H1 (cell line): ENCODE measurements at regions not wholly inside any gene's neighbourhood (a gene's known extent, or its start where the extent isn't known, plus 50 kb on each side); places are given as distances from the start of the nearest gene placed in this dataset.

Source experiments
- CTCF ChIA-PET: fragments of 300-600 bp; sonication (Branson Sonifier 250); formaldehyde crosslinking; loops from one replicate; lab custom pipeline; 2021; ENCODE audit not compliant: partially characterized antibody; lab: Charles Lee
- POLR2A ChIA-PET: fragments of 300-600 bp; sonication (Branson Sonifier 250); formaldehyde crosslinking; loops from one replicate; lab custom pipeline; 2021; ENCODE audit warnings: inconsistent platforms; ENCODE audit not compliant: partially characterized antibody; lab: Charles Lee
- DNase-seq, 2 experiments: peaks; one replicate each; pipeline versions ENCODE4 v3.0.0 to v3.0.0-alpha.2; 2010 to 2022; ENCODE audit warnings: low spot score in 2 of 2, low read depth in 1 of 2, mixed read lengths in 1 of 2
- FAIRE-seq: peaks from 2 replicates; lab custom pipeline; 2011; peaks lifted over from hg19 to GRCh38; lab: Jason Lieb, UNC
- H2AFZ ChIP-seq: 2 replicates; pipeline ENCODE4 v1.8.1; 2012; ENCODE audit warnings: low read length, inconsistent platforms
- H2AK5ac ChIP-seq: 2 replicates; pipeline ENCODE4 v1.6.1; 2013; ENCODE audit warnings: low read depth, low read length
- H2BK120ac ChIP-seq: replicated peaks from 2 replicates; pipeline ENCODE3; 2013; ENCODE audit warnings: low read depth, low read length, inconsistent platforms
- H2BK12ac ChIP-seq: 2 replicates; pipeline ENCODE4 v1.6.1; 2013; ENCODE audit warnings: low read depth, low read length
- H2BK15ac ChIP-seq: 2 replicates; pipeline ENCODE4 v1.6.1; 2013; ENCODE audit warnings: low read length
- H2BK20ac ChIP-seq: 2 replicates; pipeline ENCODE4 v1.6.1; 2013; ENCODE audit warnings: low read length
- H2BK5ac ChIP-seq: 2 replicates; pipeline ENCODE4 v1.6.1; 2013; ENCODE audit warnings: low read depth, low read length
- H3K14ac ChIP-seq: 2 replicates; pipeline ENCODE4 v1.6.1; 2013; ENCODE audit warnings: inconsistent platforms; ENCODE audit not compliant: insufficient read length
- H3K18ac ChIP-seq: 2 replicates; pipeline ENCODE4 v1.6.1; 2013; ENCODE audit warnings: low read length; ENCODE audit errors: extremely low read depth
- H3K23ac ChIP-seq: 2 replicates; pipeline ENCODE4 v1.6.1; 2013; ENCODE audit warnings: inconsistent platforms; ENCODE audit not compliant: insufficient read length
- H3K23me2 ChIP-seq: 2 replicates; pipeline ENCODE4 v1.6.1; 2013; ENCODE audit warnings: low read depth, low read length
- H3K27ac ChIP-seq: 2 replicates; pipeline ENCODE4 v1.6.1; 2011; ENCODE audit warnings: low read depth, low read length, inconsistent platforms
- H3K27me3 ChIP-seq, 4 experiments: replicated peaks in 1 of 4; 1 replicate in 1 of 4; 2 replicates in 3 of 4; pipeline versions ENCODE4 v1.6.1 to v1.8.1; 2011 to 2013; ENCODE audit warnings: low read length in 3 of 4, mild to moderate bottlenecking in 3 of 4, inconsistent platforms in 2 of 4, mixed read lengths in 2 of 4, moderate library complexity in 1 of 4; ENCODE audit not compliant: control insufficient read depth in 3 of 4, insufficient read depth in 3 of 4; ENCODE audit errors: extremely low read depth in 1 of 4
- H3K36me3 ChIP-seq, 4 experiments: 2 replicates each; pipeline versions ENCODE4 v1.6.1 to v1.8.1; 2011 to 2013; ENCODE audit warnings: mild to moderate bottlenecking in 4 of 4, low read length in 3 of 4, moderate library complexity in 2 of 4, control low read depth in 1 of 4, inconsistent platforms in 1 of 4; ENCODE audit not compliant: insufficient read depth in 4 of 4, control insufficient read depth in 2 of 4
- H3K4ac ChIP-seq: replicated peaks from 2 replicates; pipeline ENCODE3; 2013; ENCODE audit warnings: low read length, low read depth, mixed read lengths, inconsistent platforms; ENCODE audit not compliant: insufficient read length
- H3K4me1 ChIP-seq, 4 experiments: replicated peaks in 1 of 4; 1 replicate in 1 of 4; 2 replicates in 3 of 4; pipeline versions ENCODE4 v1.6.1 to v1.8.1; 2011 to 2013; ENCODE audit warnings: low read length in 3 of 4, inconsistent platforms in 2 of 4, mixed read lengths in 1 of 4; ENCODE audit not compliant: insufficient read depth in 4 of 4, control insufficient read depth in 3 of 4
- H3K4me2 ChIP-seq, 2 experiments: 2 replicates each; pipeline versions ENCODE4 v1.6.1 to v1.8.1; 2011 to 2013; ENCODE audit warnings: low read depth in 2 of 2, low read length in 2 of 2, control low read depth in 1 of 2, inconsistent platforms in 1 of 2, mild to moderate bottlenecking in 1 of 2; ENCODE audit not compliant: insufficient read depth in 1 of 2
- H3K4me3 ChIP-seq, 4 experiments: fragments of 200-600, 300-600 bp in 1 of 4; sonication (generic), shearing (Covaris generic), sonication (Bioruptor Twin) in 1 of 4; 2 replicates each; pipeline versions ENCODE4 v1.5.1 to v1.8.1; 2011 to 2016; ENCODE audit warnings: low read length in 4 of 4, low read depth in 3 of 4, control low read depth in 2 of 4, inconsistent platforms in 2 of 4, mild to moderate bottlenecking in 2 of 4, mixed read lengths in 1 of 4, moderate library complexity in 1 of 4; ENCODE audit not compliant: insufficient read depth in 2 of 4; ENCODE audit errors: extremely low read depth in 1 of 4
- H3K56ac ChIP-seq: replicated peaks from 2 replicates; pipeline ENCODE3; 2013; ENCODE audit warnings: low read depth, mild to moderate bottlenecking, mixed read lengths, low read length, inconsistent platforms; ENCODE audit not compliant: insufficient read length
- H3K79me1 ChIP-seq: 2 replicates; pipeline ENCODE4 v1.6.1; 2013; ENCODE audit warnings: low read depth, low read length, control low read depth
- H3K79me2 ChIP-seq, 2 experiments: 2 replicates each; pipeline versions ENCODE4 v1.6.1 to v1.8.1; 2012 to 2013; ENCODE audit warnings: low read length in 2 of 2, mild to moderate bottlenecking in 2 of 2, inconsistent platforms in 1 of 2; ENCODE audit not compliant: insufficient read depth in 2 of 2, control insufficient read depth in 1 of 2
- H3K9ac ChIP-seq, 4 experiments: replicated peaks in 1 of 4; 1 replicate in 1 of 4; 2 replicates in 3 of 4; pipeline versions ENCODE4 v1.6.1 to v1.8.1; 2011 to 2013; ENCODE audit warnings: low read depth in 3 of 4, low read length in 3 of 4, control low read depth in 2 of 4, mild to moderate bottlenecking in 2 of 4, moderate library complexity in 2 of 4, inconsistent platforms in 1 of 4; ENCODE audit errors: extremely low read depth in 1 of 4
- H3K9me3 ChIP-seq, 2 experiments: 2 replicates each; pipeline versions ENCODE4 v1.6.1 to v1.8.1; 2012 to 2013; ENCODE audit warnings: mild to moderate bottlenecking in 2 of 2, moderate library complexity in 2 of 2, control low read depth in 1 of 2, inconsistent platforms in 1 of 2, low read depth in 1 of 2, low read length in 1 of 2, mixed read lengths in 1 of 2; ENCODE audit not compliant: insufficient read depth in 2 of 2
- H4K20me1 ChIP-seq, 2 experiments: replicated peaks in 1 of 2; 2 replicates each; pipeline versions ENCODE3 to v1.8.1; 2011 to 2013; ENCODE audit warnings: inconsistent platforms in 2 of 2, low read length in 2 of 2, mild to moderate bottlenecking in 1 of 2; ENCODE audit not compliant: insufficient read depth in 2 of 2, control insufficient read depth in 1 of 2
- H4K5ac ChIP-seq: 2 replicates; pipeline ENCODE4 v1.6.1; 2013; ENCODE audit warnings: low read length, low read depth, mixed read lengths, inconsistent platforms; ENCODE audit not compliant: insufficient read length
- H4K8ac ChIP-seq: 2 replicates; pipeline ENCODE4 v1.8.0; 2013; ENCODE audit warnings: mild to moderate bottlenecking, moderate library complexity, low read length, inconsistent platforms; ENCODE audit not compliant: insufficient read depth; ENCODE audit errors: extremely low read depth
- H4K91ac ChIP-seq: replicated peaks from 2 replicates; pipeline ENCODE3; 2013; ENCODE audit warnings: low read length, mixed read lengths, inconsistent platforms; ENCODE audit not compliant: insufficient read length
- ASH2L ChIP-seq: fragments of 200-600, 300-600 bp; sonication (generic); IDR thresholded peaks from one replicate; pipeline ENCODE4 v1.7.1; 2017; ENCODE audit warnings: low read length
- CBX5 ChIP-seq: fragments of 300-800, 300-1000 bp; sonication (generic); IDR thresholded peaks from 2 replicates; pipeline ENCODE4 v1.7.1; 2016; ENCODE audit warnings: antibody characterized with exemption, low read length, low read depth
- CBX8 ChIP-seq: fragments of 300-800, 300-1000 bp; sonication (generic); IDR thresholded peaks from 2 replicates; pipeline ENCODE4 v1.7.1; 2016; ENCODE audit warnings: low read depth, low read length, borderline replicate concordance
- EP300 ChIP-seq, 2 experiments: IDR thresholded peaks; 1 replicate in 1 of 2; 2 replicates in 1 of 2; pipeline ENCODE4 v1.6.1; 2011 to 2012; ENCODE audit warnings: low read depth in 2 of 2, low read length in 2 of 2, mild to moderate bottlenecking in 2 of 2, borderline replicate concordance in 1 of 2, inconsistent platforms in 1 of 2, moderate library complexity in 1 of 2
- GTF2F1 ChIP-seq: IDR thresholded peaks from 2 replicates; pipeline ENCODE4 v1.6.1; 2012; ENCODE audit warnings: low read depth, low read length, improper control_type of control experiment, borderline replicate concordance
- KDM1A ChIP-seq: fragments of 200-600, 300-600 bp; sonication (generic); IDR thresholded peaks from 2 replicates; pipeline ENCODE4 v1.7.1; 2016; ENCODE audit warnings: mild to moderate bottlenecking, low read length, borderline replicate concordance
- POLR2AphosphoS5 ChIP-seq: IDR thresholded peaks from 2 replicates; pipeline ENCODE4 v1.6.1; 2011; ENCODE audit warnings: low read depth, low read length
- RAD21 ChIP-seq, 2 experiments: IDR thresholded peaks in 1 of 2; conservative IDR thresholded peaks in 1 of 2; 2 replicates each; pipeline ENCODE4 v1.6.1; 2011; ENCODE audit warnings: low read depth in 2 of 2, low read length in 2 of 2, improper control_type of control experiment in 1 of 2, inconsistent platforms in 1 of 2, mild to moderate bottlenecking in 1 of 2, moderate library complexity in 1 of 2
- SIN3A ChIP-seq, 2 experiments: IDR thresholded peaks in 1 of 2; conservative IDR thresholded peaks in 1 of 2; 2 replicates each; pipeline ENCODE4 v1.6.1; 2011 to 2012; ENCODE audit warnings: low read length in 2 of 2, improper control_type of control experiment in 1 of 2, low read depth in 1 of 2, mild to moderate bottlenecking in 1 of 2
- SP2 ChIP-seq: IDR thresholded peaks from 2 replicates; pipeline ENCODE4 v1.6.1; 2012; ENCODE audit warnings: mild to moderate bottlenecking, low read length, inconsistent platforms
- SP4 ChIP-seq: IDR thresholded peaks from 2 replicates; pipeline ENCODE4 v1.6.1; 2012; ENCODE audit warnings: low read length, inconsistent platforms
- SRF ChIP-seq: IDR thresholded peaks from 2 replicates; pipeline ENCODE4 v1.6.1; 2011; ENCODE audit warnings: mild to moderate bottlenecking, low read depth, low read length, moderate library complexity
- TBP ChIP-seq: IDR thresholded peaks from 2 replicates; pipeline ENCODE4 v1.6.1; 2011; ENCODE audit warnings: low read depth, low read length, improper control_type of control experiment
- YY1 ChIP-seq: IDR thresholded peaks from 2 replicates; pipeline ENCODE4 v1.6.1; 2011; ENCODE audit warnings: low read depth, mild to moderate bottlenecking, low read length
- ZNF274 ChIP-seq: IDR thresholded peaks from 2 replicates; pipeline ENCODE4 v1.7.0; 2012; ENCODE audit warnings: low read length, borderline replicate concordance; ENCODE audit errors: extremely low read depth
- TF ChIP-seq, protein P1 (sequence below): IDR thresholded peaks from 2 replicates; pipeline ENCODE4 v1.6.1; 2011; ENCODE audit warnings: low read depth, mild to moderate bottlenecking, low read length; ENCODE audit not compliant: insufficient read depth

GRCh38 chr9:115882911-115883310, 270.7 kb upstream of the PAPPA start:
- 0 out of 2 replicates have a peak overlapping the region, but pooled peaks have one; percentile 15 for H2AFZ ChIP-seq
- no peaks in the 10 kb centered on the region for H3K36me3 ChIP-seq
- no peak overlapping the region for H2BK12ac ChIP-seq
- no peaks in the 10 kb centered on the region for H3K27me3 ChIP-seq
- H3K9ac ChIP-seq: no peak overlapping the region
- no peak overlapping the region for H3K4me2 ChIP-seq
- no peak overlapping the region for H2AK5ac ChIP-seq
- H3K23ac ChIP-seq: no peak overlapping the region
- no peak overlapping the region for H4K91ac ChIP-seq
- no peaks in the 10 kb centered on the region for H3K79me2 ChIP-seq
- no peak overlapping the region for H3K56ac ChIP-seq
- no peak overlapping the region for H4K5ac ChIP-seq
- no peak overlapping the region for H4K8ac ChIP-seq
- H3K23me2 ChIP-seq: no peaks in the 10 kb centered on the region
- no peak for FAIRE-seq
- H3K14ac ChIP-seq: no peak overlapping the region
- ChIA-PET POLR2A (no interaction called here), CTCF (interaction anchor here (0.7 to 2.9 kb wide), 26 partner anchors 9 to 775 kb away, joined by 3 to 17 read pairs (median 4); no protein-coding TSS in a partner anchor)
- no peaks in the 10 kb centered on the region for H3K79me1 ChIP-seq
- H2BK15ac ChIP-seq: no peak overlapping the region
- no peak overlapping the region for H3K4me3 ChIP-seq
- DNase-seq: no peak
- no peak overlapping the region for H2BK20ac ChIP-seq
- H3K4me1 ChIP-seq: no peaks in the 10 kb centered on the region
- no peak overlapping the region for H3K4ac ChIP-seq
- no peak overlapping the region for H3K27ac ChIP-seq
- H2BK120ac ChIP-seq: no peak overlapping the region
- H4K20me1 ChIP-seq: no peaks in the 10 kb centered on the region
- no peaks in the 10 kb centered on the region for H3K9me3 ChIP-seq
- no peak overlapping the region for H2BK5ac ChIP-seq
- no peak overlapping the region for H3K18ac ChIP-seq
- TF ChIP-seq POLR2AphosphoS5: no peak
- TF ChIP-seq ASH2L: no peak
- TF ChIP-seq CBX8: no peak
- no peak for TF ChIP-seq EP300 (IDR thresholded peaks at IDR 0.05; ENCODE audit: borderline replicate concordance in 1 of 2, low read depth in 2 of 2, low read length in 2 of 2)
- TF ChIP-seq GTF2F1: no peak
- no peak for TF ChIP-seq KDM1A
- TF ChIP-seq, protein P1, sequence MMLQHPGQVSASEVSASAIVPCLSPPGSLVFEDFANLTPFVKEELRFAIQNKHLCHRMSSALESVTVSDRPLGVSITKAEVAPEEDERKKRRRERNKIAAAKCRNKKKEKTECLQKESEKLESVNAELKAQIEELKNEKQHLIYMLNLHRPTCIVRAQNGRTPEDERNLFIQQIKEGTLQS: no peak
- TF ChIP-seq RAD21 (IDR thresholded peaks at IDR 0.05 in 1 of 2, conservative IDR thresholded peaks at IDR 0.05 in 1 of 2; ENCODE audit: low read depth in 2 of 2, low read length in 2 of 2): no peak
- TF ChIP-seq SP4: no peak
- no peak for TF ChIP-seq SP2
- TF ChIP-seq YY1: no peak
- TF ChIP-seq TBP: no peak
- TF ChIP-seq CBX5: no peak
- no peak for TF ChIP-seq ZNF274
- TF ChIP-seq SIN3A (conservative IDR thresholded peaks at IDR 0.05 in 1 of 2, IDR thresholded peaks at IDR 0.05 in 1 of 2; ENCODE audit: low read depth in 1 of 2, low read length in 2 of 2): no peak
- TF ChIP-seq SRF: no peak
